ENCODE measurements at regions not wholly inside any gene's neighbourhood (a gene's known extent, or its start where the extent isn't known, plus 50 kb on each side); places are given as distances from the start of the nearest gene placed in this dataset.

GRCh38 chr5:168165977-168166376 lies 125.5 kb upstream of the WWC1 start:
- no peak for ATAC-seq
- peaks cover 0 to 10% of the 10 kb centered on the region in 2 donors for H3K4me1 Mint-ChIP-seq
- peaks cover 8 to 25% of the 10 kb centered on the region in 2 donors for H3K27me3 Mint-ChIP-seq (ENCODE audit: low read depth in 2 of 2)
- Histone ChIP-seq H3K9me3 (ENCODE audit: control insufficient read depth, insufficient read depth, low read length) (no peaks in the 10 kb centered on the region), H3K36me3 (ENCODE audit: control insufficient read depth, insufficient read depth, low read length) (no peaks in the 10 kb centered on the region), H3K27ac (ENCODE audit: low read length) (no peak overlapping the region), H3K27me3 (ENCODE audit: control insufficient read depth, insufficient read depth, low read length) (no peaks in the 10 kb centered on the region), H3K4me3 (ENCODE audit: low read length) (no peak overlapping the region), H3K4me1 (ENCODE audit: control insufficient read depth, insufficient read depth, low read length) (peaks cover 12% of the 10 kb centered on the region)
- TF ChIP-seq CTCF (IDR thresholded peaks at IDR 0.05): no peak
- DNase-seq: no peak
- no peak overlapping the region for H3K27ac Mint-ChIP-seq
- intact Hi-C loops (cut with micrococcal nuclease): no loop called here
- 49% methylated on average over 4 of the region's 5 CpGs for WGBS (ENCODE audit: insufficient coverage)
- no peaks in the 10 kb centered on the region for H3K9me3 Mint-ChIP-seq
- no peaks in the 10 kb centered on the region for H3K36me3 Mint-ChIP-seq
- no peak overlapping the region for H3K4me3 Mint-ChIP-seq

DNA sequence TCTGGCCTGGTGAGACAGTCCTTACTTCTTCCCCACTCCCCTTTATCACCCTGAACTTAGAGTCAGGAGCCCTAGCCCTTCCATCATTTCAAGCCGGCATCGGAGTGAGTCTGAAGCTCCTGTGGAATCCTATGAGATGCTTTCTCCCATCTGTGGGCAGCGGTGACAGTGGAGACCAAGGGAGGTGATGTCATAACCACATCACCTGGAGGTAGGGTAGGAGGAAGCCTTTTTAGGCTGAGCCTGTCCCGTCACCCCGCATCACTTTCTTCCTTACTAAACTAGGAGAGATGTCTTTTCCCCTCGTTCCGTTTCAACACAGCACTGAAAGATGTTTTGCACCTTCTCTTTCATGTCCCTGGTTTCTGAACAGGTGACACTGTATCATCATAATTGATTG lies 124.1 kb upstream of the WWC1 start:
- 87% methylated on average over 7 of the region's 7 CpGs for WGBS (ENCODE audit: insufficient coverage)
- peaks cover 12% of the 10 kb centered on the region for H3K4me1 ChIP-seq (ENCODE audit: control insufficient read depth, insufficient read depth, low read length)
- intact Hi-C loops (cut with micrococcal nuclease): no loop called here
- H3K27me3 Mint-ChIP-seq (ENCODE audit: low read depth in 2 of 2): peaks cover 10 to 28% of the 10 kb centered on the region in 2 donors
- H3K36me3 ChIP-seq (ENCODE audit: control insufficient read depth, insufficient read depth, low read length): no peaks in the 10 kb centered on the region
- no peaks in the 10 kb centered on the region for H3K36me3 Mint-ChIP-seq
- no peak overlapping the region for H3K27ac ChIP-seq (ENCODE audit: low read length)
- no peaks in the 10 kb centered on the region for H3K9me3 Mint-ChIP-seq
- H3K9me3 ChIP-seq (ENCODE audit: control insufficient read depth, insufficient read depth, low read length): no peaks in the 10 kb centered on the region
- no peak overlapping the region for H3K27ac Mint-ChIP-seq
- TF ChIP-seq CTCF (IDR thresholded peaks at IDR 0.05): no peak
- peaks cover 0 to 10% of the 10 kb centered on the region in 2 donors for H3K4me1 Mint-ChIP-seq
- no peak overlapping the region for H3K4me3 ChIP-seq (ENCODE audit: low read length)
- no peak overlapping the region for H3K4me3 Mint-ChIP-seq
- DNase-seq: no peak
- no peaks in the 10 kb centered on the region for H3K27me3 ChIP-seq (ENCODE audit: control insufficient read depth, insufficient read depth, low read length)
- ATAC-seq: no peak

GRCh38 chr5:168168978-168169698 lies 122.3 kb upstream of the WWC1 start:
- Histone ChIP-seq H3K4me3 (ENCODE audit: low read length) (no peak overlapping the region), H3K36me3 (ENCODE audit: control insufficient read depth, insufficient read depth, low read length) (no peaks in the 10 kb centered on the region), H3K27me3 (ENCODE audit: control insufficient read depth, insufficient read depth, low read length) (no peaks in the 10 kb centered on the region), H3K4me1 (ENCODE audit: control insufficient read depth, insufficient read depth, low read length) (peaks cover 12% of the 10 kb centered on the region), H3K27ac (ENCODE audit: low read length) (no peak overlapping the region), H3K9me3 (ENCODE audit: control insufficient read depth, insufficient read depth, low read length) (no peaks in the 10 kb centered on the region)
- Mint-ChIP-seq H3K27ac (no peak overlapping the region), H3K9me3 (no peaks in the 10 kb centered on the region), H3K27me3 (ENCODE audit: low read depth in 2 of 2) (peaks cover 10 to 28% of the 10 kb centered on the region in 2 donors), H3K36me3 (no peaks in the 10 kb centered on the region), H3K4me3 (no peak overlapping the region), H3K4me1 (peaks cover 0 to 10% of the 10 kb centered on the region in 2 donors)
- no peak for ATAC-seq
- DNase-seq: no peak
- no peak for TF ChIP-seq CTCF (IDR thresholded peaks at IDR 0.05)
- 83% methylated on average over 13 of the region's 13 CpGs for WGBS (ENCODE audit: insufficient coverage)
- intact Hi-C loops (cut with micrococcal nuclease): no loop called here

DNA sequence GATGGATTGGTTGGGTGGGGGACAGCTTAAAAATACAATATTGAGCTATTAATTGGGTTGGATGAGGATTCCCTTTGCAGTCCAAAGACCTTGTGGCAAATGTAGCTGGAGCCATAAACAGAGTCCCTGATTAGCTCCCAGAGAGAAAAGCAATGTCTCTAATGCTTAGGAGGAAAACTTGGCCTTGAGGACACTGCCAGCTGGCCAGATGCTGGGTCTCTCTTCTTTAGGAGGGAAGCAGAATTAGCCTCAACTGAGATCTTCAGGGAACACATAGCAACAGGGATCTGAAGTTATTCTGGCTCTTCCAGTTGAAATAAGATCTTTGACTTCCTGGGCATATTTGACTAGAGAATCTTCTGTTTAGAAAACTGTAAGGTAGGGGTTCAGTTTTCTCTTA lies 121.7 kb upstream of the WWC1 start:
- no peaks in the 10 kb centered on the region for H3K36me3 Mint-ChIP-seq
- H3K9me3 Mint-ChIP-seq: no peaks in the 10 kb centered on the region
- DNase-seq (no peak), ATAC-seq (no peak)
- intact Hi-C loops (cut with micrococcal nuclease): no loop called here
- H3K4me1 Mint-ChIP-seq: peaks cover 0 to 10% of the 10 kb centered on the region in 2 donors
- H3K36me3 ChIP-seq (ENCODE audit: control insufficient read depth, insufficient read depth, low read length): no peaks in the 10 kb centered on the region
- no peak for TF ChIP-seq CTCF (IDR thresholded peaks at IDR 0.05)
- peaks cover 12% of the 10 kb centered on the region for H3K4me1 ChIP-seq (ENCODE audit: control insufficient read depth, insufficient read depth, low read length)
- peaks cover 10 to 28% of the 10 kb centered on the region in 2 donors for H3K27me3 Mint-ChIP-seq (ENCODE audit: low read depth in 2 of 2)
- H3K4me3 Mint-ChIP-seq: no peak overlapping the region
- H3K27ac Mint-ChIP-seq: no peak overlapping the region
- no peaks in the 10 kb centered on the region for H3K9me3 ChIP-seq (ENCODE audit: control insufficient read depth, insufficient read depth, low read length)
- H3K27ac ChIP-seq (ENCODE audit: low read length): no peak overlapping the region
- H3K4me3 ChIP-seq (ENCODE audit: low read length): no peak overlapping the region
- H3K27me3 ChIP-seq (ENCODE audit: control insufficient read depth, insufficient read depth, low read length): no peaks in the 10 kb centered on the region

All from natural killer cell (primary cell).